Hepatocyte (in vitro differentiated cells): ENCODE measurements at regions not wholly inside any gene's neighbourhood (a gene's known extent, or its start where the extent isn't known, plus 50 kb on each side); places are given as distances from the start of the nearest gene placed in this dataset.

Experiments used
- DNase-seq: peaks from one replicate; pipeline ENCODE4 v3.0.0-alpha.2; 2016; ENCODE audit warnings: low spot score
- H2AFZ ChIP-seq: fragments of 200-600 bp; sonication (generic); 2 replicates; pipeline ENCODE4 v1.6.0; 2016; ENCODE audit warnings: antibody characterized with exemption, mild to moderate bottlenecking
- H3K27ac ChIP-seq: fragments of 200-600 bp; sonication (generic); 2 replicates; pipeline ENCODE4 v1.5.1; 2016; ENCODE audit warnings: mild to moderate bottlenecking
- H3K27me3 ChIP-seq: fragments of 200-600 bp; sonication (generic); 2 replicates; pipeline ENCODE4 v1.6.1; 2016
- H3K36me3 ChIP-seq: fragments of 200-600 bp; sonication (generic); replicated peaks from 2 replicates; pipeline ENCODE4 v1.5.1; 2016; ENCODE audit warnings: low read depth; ENCODE audit not compliant: insufficient read depth
- H3K4me1 ChIP-seq: fragments of 200-600 bp; sonication (generic); 2 replicates; pipeline ENCODE4 v1.5.1; 2016; ENCODE audit warnings: mild to moderate bottlenecking, moderate library complexity; ENCODE audit not compliant: insufficient read depth
- H3K4me2 ChIP-seq: fragments of 200-600 bp; sonication (generic); 2 replicates; pipeline ENCODE4 v1.6.0; 2016
- H3K4me3 ChIP-seq: fragments of 200-600 bp; sonication (generic); 2 replicates; pipeline ENCODE4 v1.5.1; 2016; ENCODE audit warnings: mild to moderate bottlenecking
- H3K79me2 ChIP-seq: fragments of 200-600 bp; sonication (generic); 2 replicates; pipeline ENCODE4 v1.6.0; 2017; ENCODE audit warnings: mild to moderate bottlenecking
- H3K9me2 ChIP-seq: fragments of 200-600 bp; sonication (generic); replicated peaks from 2 replicates; pipeline ENCODE4 v1.6.0; 2017; ENCODE audit warnings: mild to moderate bottlenecking; ENCODE audit not compliant: insufficient read depth
- H3K9me3 ChIP-seq: fragments of 200-600 bp; sonication (generic); 2 replicates; pipeline ENCODE4 v1.5.1; 2016; ENCODE audit warnings: low read depth, mild to moderate bottlenecking
- H4K20me1 ChIP-seq: fragments of 200-600 bp; sonication (generic); 2 replicates; pipeline ENCODE4 v1.6.0; 2016; ENCODE audit warnings: mild to moderate bottlenecking; ENCODE audit not compliant: insufficient read depth, poor library complexity, severe bottlenecking
- EZH2 ChIP-seq: fragments of 200-600 bp; sonication (generic); IDR thresholded peaks from 2 replicates; pipeline ENCODE4 v1.6.1; 2016; ENCODE audit warnings: antibody characterized with exemption, mild to moderate bottlenecking, borderline replicate concordance
- EZH2phosphoT487 ChIP-seq: fragments of 200-600 bp; sonication (generic); IDR thresholded peaks from one replicate; pipeline ENCODE4 v1.6.1; 2018; ENCODE audit warnings: antibody characterized with exemption, mild to moderate bottlenecking, low read depth, moderate library complexity; ENCODE audit not compliant: unreplicated experiment, severe bottlenecking
- WGBS: methylation state at CpG from one replicate; pipeline ENCODE4 v1.1.6; 2016; ENCODE audit warnings: low lambda C conversion rate; ENCODE audit errors: missing lambda C conversion rate; 5-methylcytosine and 5-hydroxymethylcytosine counted together
- TF ChIP-seq, protein P1 (sequence below): fragments of 200-600 bp; sonication (generic); IDR thresholded peaks from 2 replicates; pipeline ENCODE4 v1.5.1; 2016; ENCODE audit warnings: antibody characterized with exemption, mild to moderate bottlenecking; ENCODE audit not compliant: poor library complexity

DNA sequence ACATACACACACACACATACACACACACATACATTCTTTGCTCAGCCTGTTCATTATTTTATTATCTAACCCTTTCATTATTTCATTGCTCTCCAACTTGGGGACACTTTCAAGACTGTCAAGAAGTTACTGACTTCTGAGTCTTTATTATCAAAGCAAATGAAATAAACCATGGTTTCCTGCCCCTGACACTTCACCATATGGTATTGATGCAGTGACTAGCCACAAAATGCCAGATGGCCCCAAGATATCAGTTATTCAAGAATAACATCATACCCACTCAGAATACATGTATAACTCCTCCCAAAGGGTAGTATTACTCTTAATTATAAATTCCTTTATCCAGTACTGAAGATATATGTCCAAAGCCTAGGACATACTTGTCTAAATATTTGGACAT lies 197.3 kb downstream of the MRPL39 start:
- Histone ChIP-seq H3K9me3 (no peaks in the 10 kb centered on the region), H3K4me1 (no peaks in the 10 kb centered on the region), H3K36me3 (no peaks in the 10 kb centered on the region), H3K4me2 (no peak overlapping the region), H3K27me3 (no peaks in the 10 kb centered on the region), H3K27ac (no peak overlapping the region), H2AFZ (no peak overlapping the region), H3K4me3 (no peak overlapping the region), H4K20me1 (no peaks in the 10 kb centered on the region), H3K9me2 (no peaks in the 10 kb centered on the region), H3K79me2 (no peaks in the 10 kb centered on the region)
- TF ChIP-seq, protein P1, sequence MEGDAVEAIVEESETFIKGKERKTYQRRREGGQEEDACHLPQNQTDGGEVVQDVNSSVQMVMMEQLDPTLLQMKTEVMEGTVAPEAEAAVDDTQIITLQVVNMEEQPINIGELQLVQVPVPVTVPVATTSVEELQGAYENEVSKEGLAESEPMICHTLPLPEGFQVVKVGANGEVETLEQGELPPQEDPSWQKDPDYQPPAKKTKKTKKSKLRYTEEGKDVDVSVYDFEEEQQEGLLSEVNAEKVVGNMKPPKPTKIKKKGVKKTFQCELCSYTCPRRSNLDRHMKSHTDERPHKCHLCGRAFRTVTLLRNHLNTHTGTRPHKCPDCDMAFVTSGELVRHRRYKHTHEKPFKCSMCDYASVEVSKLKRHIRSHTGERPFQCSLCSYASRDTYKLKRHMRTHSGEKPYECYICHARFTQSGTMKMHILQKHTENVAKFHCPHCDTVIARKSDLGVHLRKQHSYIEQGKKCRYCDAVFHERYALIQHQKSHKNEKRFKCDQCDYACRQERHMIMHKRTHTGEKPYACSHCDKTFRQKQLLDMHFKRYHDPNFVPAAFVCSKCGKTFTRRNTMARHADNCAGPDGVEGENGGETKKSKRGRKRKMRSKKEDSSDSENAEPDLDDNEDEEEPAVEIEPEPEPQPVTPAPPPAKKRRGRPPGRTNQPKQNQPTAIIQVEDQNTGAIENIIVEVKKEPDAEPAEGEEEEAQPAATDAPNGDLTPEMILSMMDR, result no peak
- no peak for TF ChIP-seq EZH2phosphoT487
- no peak for TF ChIP-seq EZH2
- no peak for DNase-seq

DNA sequence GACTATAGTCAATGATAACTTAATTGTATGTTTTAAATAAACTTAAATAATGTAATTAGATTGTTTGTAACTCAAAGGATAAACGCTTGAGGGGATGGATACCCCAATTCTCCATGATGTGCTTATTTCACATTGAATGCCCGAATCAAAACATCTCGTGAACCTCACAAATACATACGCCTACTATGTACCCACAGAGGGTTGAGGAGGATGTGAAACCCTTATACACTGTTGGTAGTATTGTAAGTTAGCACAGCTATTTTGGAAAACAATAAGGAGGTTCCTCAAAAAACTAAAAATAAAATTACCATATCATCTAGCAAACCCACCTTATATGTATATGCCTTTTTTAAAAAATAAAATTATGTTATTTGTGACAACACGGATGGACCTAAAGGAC lies 198.6 kb downstream of the MRPL39 start:
- Histone ChIP-seq H3K4me3 (no peak overlapping the region), H3K9me2 (no peaks in the 10 kb centered on the region), H4K20me1 (no peaks in the 10 kb centered on the region), H3K27me3 (no peaks in the 10 kb centered on the region), H3K79me2 (no peaks in the 10 kb centered on the region), H3K27ac (no peak overlapping the region), H3K9me3 (no peaks in the 10 kb centered on the region), H3K4me2 (no peak overlapping the region), H3K36me3 (no peaks in the 10 kb centered on the region), H2AFZ (no peak overlapping the region), H3K4me1 (no peaks in the 10 kb centered on the region)
- DNase-seq, result no peak
- WGBS, result 72% methylated on average over 5 of the region's 5 CpGs
- no peak for TF ChIP-seq EZH2phosphoT487
- TF ChIP-seq EZH2, result no peak
- TF ChIP-seq, protein P1, result no peak

GRCh38 chr21:25406887-25407579 lies 200.2 kb downstream of the MRPL39 start:
- H3K4me1 ChIP-seq, result no peaks in the 10 kb centered on the region
- H3K4me3 ChIP-seq, result no peak overlapping the region
- no peak overlapping the region for H3K27ac ChIP-seq
- H4K20me1 ChIP-seq, result no peaks in the 10 kb centered on the region
- H3K9me2 ChIP-seq, result no peaks in the 10 kb centered on the region
- TF ChIP-seq EZH2phosphoT487 (no peak), EZH2 (no peak)
- TF ChIP-seq, protein P1, result no peak
- no peaks in the 10 kb centered on the region for H3K9me3 ChIP-seq
- H3K36me3 ChIP-seq, result no peaks in the 10 kb centered on the region
- no peaks in the 10 kb centered on the region for H3K27me3 ChIP-seq
- WGBS, result 72% methylated on average over 4 of the region's 4 CpGs
- no peak overlapping the region for H2AFZ ChIP-seq
- H3K79me2 ChIP-seq, result no peaks in the 10 kb centered on the region
- no peak overlapping the region for H3K4me2 ChIP-seq
- no peak for DNase-seq

DNA sequence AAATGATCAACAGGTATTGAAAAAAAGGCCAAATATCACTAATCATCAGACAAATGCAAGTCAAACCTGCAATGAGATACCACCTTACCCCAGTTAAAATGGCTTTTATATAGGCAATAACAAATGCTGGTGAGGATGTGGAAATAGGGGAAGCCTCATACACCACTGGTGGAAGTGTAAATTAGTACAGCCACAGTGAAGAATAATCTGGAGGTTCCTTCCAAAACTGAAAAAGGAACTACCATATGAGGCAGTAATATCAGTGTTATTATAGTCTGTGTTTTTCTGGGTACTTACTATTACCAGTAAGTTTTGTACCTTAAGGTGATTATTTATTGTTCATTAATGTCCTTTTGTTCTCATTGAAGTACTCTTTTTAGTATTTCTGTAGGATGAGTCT lies 201.3 kb downstream of the MRPL39 start:
- H3K4me1 ChIP-seq, result no peaks in the 10 kb centered on the region
- H3K27me3 ChIP-seq, result no peaks in the 10 kb centered on the region
- TF ChIP-seq, protein P1, result no peak
- no peak for TF ChIP-seq EZH2
- TF ChIP-seq EZH2phosphoT487, result no peak
- no peaks in the 10 kb centered on the region for H3K9me3 ChIP-seq
- H3K79me2 ChIP-seq, result no peaks in the 10 kb centered on the region
- no peak overlapping the region for H2AFZ ChIP-seq
- H3K9me2 ChIP-seq, result no peaks in the 10 kb centered on the region
- DNase-seq, result no peak
- H3K4me3 ChIP-seq, result no peak overlapping the region
- no peaks in the 10 kb centered on the region for H3K36me3 ChIP-seq
- H3K27ac ChIP-seq, result no peak overlapping the region
- H4K20me1 ChIP-seq, result no peaks in the 10 kb centered on the region
- no peak overlapping the region for H3K4me2 ChIP-seq
